ENCODE measurements at regions not wholly inside any gene's neighbourhood (a gene's known extent, or its start where the extent isn't known, plus 50 kb on each side); places are given as distances from the start of the nearest gene placed in this dataset.
"Not testable (repeated sequence)": the region's sequence is repeated elsewhere in the genome, so short reads cannot be mapped to it uniquely, and the experiment has no call there.

- not testable (repeated sequence) for TF ChIP-seq POLR2A, CTCF (IDR thresholded peaks at IDR 0.05)
Observed at GRCh38 chr9:105000529-105000928, 72.6 kb upstream of the ABCA1 start.
